ENCODE measurements at regions not wholly inside any gene's neighbourhood (a gene's known extent, or its start where the extent isn't known, plus 50 kb on each side); places are given as distances from the start of the nearest gene placed in this dataset.

DNA sequence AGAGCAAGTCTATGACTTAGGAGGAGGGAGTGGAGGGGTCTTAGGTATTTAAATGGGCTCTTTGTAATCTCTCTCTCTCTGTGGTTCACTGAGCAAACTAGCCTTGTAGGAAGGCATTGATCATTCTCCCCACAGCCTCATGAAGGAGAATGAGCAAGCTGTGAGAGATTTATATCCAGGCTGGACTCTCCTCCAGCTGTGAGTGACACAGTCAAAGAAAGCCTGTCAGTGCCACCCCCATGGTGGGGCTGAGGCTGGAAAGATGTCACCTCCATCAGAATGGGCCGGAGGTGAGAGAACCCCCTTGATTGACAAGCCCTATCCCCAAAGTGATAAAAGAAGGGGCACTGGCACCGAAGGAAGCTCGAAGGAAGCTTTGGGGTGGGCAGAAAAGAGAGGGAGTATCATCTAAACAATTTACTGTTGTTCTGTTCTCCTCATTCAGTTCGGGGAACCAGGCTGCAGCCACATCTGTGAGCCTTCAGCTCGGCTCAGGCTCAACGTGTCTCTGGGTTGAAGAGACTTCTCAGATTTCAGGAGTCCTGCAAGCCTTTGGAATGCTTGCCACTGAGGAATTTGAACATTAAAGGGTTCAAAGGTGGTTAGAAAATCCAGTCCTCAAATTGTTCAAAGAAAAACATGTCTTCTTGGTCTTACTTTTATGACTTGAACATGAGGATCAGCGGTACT, 538.2 kb upstream of the ZNF462 start:
- intact Hi-C loops (cut with DNase I), result no loop called here
- ATAC-seq (no peak), DNase-seq (ENCODE audit: missing footprints) (no peak)

DNA sequence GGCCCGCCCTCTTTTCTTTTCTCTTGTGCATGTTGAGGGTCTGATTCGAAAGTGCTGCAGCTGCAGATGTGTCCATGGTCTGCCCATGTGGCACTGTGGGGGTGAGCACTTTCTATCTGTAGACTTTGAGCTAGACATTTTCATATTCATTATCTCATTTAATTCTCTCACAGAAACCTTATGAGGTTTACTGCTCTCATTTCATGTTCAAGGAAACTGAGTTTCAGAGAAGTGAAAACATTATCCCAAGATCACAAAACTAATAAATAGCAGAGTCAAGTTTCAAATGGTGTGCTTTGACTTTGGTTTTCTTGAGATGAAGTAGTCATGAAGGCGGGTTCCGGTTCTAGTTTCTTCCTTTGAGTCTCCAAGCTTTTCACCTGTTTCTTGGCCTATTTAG, 536.5 kb upstream of the ZNF462 start:
- DNase-seq (ENCODE audit: missing footprints) (no peak), ATAC-seq (no peak)
- intact Hi-C loops (cut with DNase I), result no loop called here

DNA sequence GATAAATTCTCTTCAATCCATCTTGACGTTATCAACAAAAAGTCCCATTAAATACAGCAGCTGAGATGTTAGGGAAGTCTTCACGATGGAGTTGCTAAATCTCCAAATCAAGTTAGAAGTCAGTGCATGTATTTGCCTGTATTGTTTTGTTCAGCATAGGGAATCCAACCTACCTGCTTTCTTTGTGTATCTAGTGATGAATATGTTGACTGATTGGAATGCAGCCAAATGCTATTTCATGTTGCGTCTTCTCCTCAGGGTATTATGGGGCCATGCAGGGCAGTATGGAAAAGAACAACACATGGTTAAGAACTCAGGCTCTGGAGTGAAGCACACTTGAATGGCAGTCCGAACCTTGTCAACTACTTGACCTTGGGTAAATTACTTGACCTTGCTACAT, 529.5 kb upstream of the ZNF462 start:
- intact Hi-C loops (cut with DNase I), result no loop called here

DNA sequence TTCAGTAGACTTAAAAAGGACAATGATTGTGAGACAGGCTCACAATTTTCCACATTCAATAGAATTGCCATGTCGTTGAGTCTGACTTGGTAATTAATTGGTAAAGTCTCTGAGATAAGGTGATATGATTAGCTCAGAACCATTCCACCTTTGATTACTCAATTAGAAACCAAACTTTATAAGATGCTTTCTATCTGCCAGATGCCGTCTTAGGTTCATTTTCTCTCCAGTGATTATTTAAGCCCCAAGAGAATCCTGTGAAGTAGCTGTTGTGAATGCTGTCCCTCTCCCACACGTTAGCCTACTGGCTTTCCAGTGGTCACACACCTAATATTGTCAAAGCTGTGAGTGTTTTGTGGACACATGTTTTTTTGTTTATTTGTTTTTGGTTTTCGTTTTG, 528.9 kb upstream of the ZNF462 start:
- DNase-seq (ENCODE audit: missing footprints) (no peak), ATAC-seq (no peak)

More for the DNA sequence above, 529.5 kb upstream of the ZNF462 start:
- no peak for ATAC-seq
- no peak for DNase-seq (ENCODE audit: missing footprints)

DNA sequence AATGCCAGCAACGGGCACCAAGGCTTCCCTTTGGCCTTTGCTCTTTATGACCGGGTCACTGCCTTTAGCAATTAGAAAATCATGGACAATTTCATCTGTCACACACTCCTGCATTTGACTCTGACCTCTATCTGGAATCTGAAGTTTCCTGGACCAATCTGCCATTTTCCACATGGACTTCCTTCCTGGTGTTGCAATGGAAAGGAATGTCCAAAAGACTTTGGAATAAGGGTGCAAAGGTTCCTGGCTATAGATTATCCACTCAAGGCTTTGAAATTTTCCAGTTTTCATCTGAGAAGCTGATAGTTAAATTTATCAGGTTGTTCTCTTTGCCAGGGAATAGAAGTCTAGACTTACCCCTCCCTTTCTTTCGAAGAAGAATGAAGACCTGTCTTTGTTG, 523.1 kb upstream of the ZNF462 start:
- intact Hi-C loops (cut with DNase I), result no loop called here
- DNase-seq (ENCODE audit: missing footprints), result no peak
- ATAC-seq, result no peak

More for the DNA sequence above, 528.9 kb upstream of the ZNF462 start:
- intact Hi-C loops (cut with DNase I), result no loop called here

DNA sequence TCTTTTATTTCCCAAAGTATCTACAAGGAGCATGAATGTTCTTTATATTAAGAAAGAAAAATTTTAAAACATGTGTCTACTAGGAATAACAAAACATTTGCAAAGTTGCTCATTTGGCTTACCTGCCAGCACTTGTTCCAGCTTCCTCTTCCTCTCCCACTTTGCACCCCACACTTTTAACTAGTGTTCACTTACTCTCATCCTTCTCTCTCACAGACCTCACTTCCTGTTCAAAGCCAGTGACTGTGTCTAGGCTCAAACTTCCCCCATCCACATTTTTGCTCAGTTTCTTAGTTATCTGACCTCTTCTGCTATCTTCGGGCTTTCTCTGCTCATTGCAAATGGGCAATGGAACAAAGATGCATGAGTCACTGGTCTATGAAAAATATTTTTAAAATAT, 512.2 kb upstream of the ZNF462 start:
- intact Hi-C loops (cut with DNase I), result no loop called here
- no peak for DNase-seq (ENCODE audit: missing footprints)
- ATAC-seq, result no peak

DNA sequence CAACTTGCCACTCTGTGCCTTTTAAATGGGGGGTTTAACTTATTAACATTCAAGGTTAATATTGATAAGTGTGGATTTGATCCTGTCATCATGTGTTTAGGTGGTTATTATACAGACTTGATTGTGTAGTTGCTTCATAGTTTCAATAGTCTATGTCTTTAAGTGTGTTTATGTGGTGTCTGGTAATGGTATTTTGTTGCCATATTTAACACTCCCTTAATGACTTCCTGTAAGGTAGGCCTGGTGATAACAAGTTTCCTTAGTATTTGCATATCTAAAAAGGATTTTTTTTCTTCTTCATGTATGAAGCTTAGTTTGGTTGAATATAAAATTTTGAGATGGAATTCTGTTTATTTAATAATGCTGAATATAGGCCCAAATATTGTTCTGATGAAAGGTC, 506.0 kb upstream of the ZNF462 start:
- no peak for DNase-seq (ENCODE audit: missing footprints)
- intact Hi-C loops (cut with DNase I), result no loop called here
- ATAC-seq, result no peak

DNA sequence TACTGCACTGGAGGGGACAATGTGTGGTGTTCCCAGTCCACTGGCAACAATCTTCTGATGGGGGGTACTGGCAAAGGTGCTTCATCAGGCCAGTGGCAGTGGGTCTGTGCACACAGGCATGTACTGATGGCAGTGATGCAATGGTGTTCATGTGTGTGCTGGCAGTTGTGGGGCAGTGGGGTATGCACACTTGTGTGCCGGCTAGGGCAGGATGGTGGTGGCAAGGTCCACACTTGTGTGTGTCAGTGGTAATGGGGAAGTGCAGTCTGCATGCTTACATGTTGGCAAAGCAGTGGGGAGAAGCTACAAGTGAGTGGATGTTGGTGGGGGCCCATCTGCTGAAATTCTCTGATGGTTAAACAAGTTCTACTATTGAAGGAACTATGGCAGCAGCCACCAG, 504.6 kb upstream of the ZNF462 start:
- intact Hi-C loops (cut with DNase I), result no loop called here
- DNase-seq (ENCODE audit: missing footprints) (no peak), ATAC-seq (no peak)

DNA sequence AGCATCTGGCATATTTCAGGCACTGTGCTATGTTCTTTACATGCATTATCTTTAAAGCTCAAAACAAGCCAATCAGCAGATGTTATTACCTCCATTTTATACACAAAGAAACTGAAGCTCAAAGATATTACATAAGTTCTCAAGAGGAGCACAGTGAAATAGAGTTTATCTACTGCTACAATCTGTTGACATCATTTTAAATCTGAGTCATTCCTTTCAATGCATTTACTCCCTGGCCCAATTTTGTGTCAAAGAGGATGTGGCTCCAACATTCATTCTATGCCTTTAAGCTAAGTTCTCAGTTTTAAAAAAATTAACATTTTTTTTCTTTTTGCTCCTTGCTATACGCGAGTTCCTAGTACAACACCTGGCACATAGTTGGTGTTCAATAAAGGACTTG, 486.3 kb upstream of the ZNF462 start:
- intact Hi-C loops (cut with DNase I), result no loop called here
- ATAC-seq (no peak), DNase-seq (ENCODE audit: missing footprints) (no peak)

DNA sequence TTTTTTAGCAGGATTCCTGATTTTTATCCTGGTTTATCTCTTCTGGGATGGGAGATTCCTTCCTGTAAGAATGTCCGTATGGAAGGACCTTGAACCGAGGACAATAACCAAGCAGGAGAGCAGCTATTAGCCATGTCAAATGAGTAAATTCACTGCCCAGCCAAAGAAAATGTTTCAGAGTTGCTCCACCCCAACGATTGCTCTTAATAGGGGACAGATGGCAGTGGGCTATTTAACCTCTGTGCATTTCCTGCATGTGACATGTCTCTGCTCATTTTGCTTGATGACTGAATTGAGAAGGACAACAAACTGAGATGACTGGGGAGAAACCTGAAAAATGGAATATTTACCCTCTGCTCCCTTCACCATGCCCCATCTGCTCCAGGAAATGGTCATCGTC, 479.9 kb upstream of the ZNF462 start:
- ATAC-seq (no peak), DNase-seq (ENCODE audit: missing footprints) (no peak)
- intact Hi-C loops (cut with DNase I), result no loop called here

DNA sequence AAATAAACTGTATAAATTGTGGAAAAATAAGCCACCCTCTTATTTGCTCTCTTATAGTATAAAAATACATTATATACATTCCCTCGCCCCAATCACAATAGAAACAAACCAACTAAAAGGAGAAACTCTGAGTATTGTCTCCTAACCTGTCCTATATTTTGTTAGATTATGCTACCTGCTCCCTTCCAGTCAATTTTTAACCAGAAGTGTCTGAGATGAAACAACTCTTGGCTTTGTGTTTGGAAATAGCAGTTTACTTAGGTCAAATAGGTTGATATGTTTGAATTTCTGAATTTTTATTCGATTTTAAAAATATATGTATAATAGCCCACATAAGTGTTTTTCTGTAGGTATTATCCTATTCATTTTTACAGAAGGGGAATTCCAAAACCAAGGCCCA, 475.0 kb upstream of the ZNF462 start:
- intact Hi-C loops (cut with DNase I), result no loop called here
- no peak for DNase-seq (ENCODE audit: missing footprints)
- no peak for ATAC-seq

DNA sequence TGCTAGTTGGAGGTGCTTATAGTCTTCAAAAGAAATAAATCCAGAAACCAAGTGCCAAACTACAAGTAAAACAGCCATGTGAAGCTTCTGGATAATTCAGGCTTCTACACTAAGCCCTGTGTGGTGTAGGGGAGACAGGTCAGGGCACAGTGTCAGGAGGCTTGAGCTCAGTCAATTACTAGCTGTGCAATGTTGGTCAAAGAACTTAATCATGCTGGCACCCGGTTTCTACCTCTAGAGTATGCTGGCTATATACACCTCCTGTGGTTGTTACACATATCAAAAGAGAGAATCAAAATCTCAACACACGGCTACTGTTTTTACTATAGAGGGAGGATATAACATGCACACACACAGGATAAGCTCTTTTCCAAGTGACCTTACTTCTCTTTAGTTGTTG, 469.7 kb upstream of the ZNF462 start:
- DNase-seq (ENCODE audit: missing footprints) (no peak), ATAC-seq (no peak)
- intact Hi-C loops (cut with DNase I), result no loop called here

DNA sequence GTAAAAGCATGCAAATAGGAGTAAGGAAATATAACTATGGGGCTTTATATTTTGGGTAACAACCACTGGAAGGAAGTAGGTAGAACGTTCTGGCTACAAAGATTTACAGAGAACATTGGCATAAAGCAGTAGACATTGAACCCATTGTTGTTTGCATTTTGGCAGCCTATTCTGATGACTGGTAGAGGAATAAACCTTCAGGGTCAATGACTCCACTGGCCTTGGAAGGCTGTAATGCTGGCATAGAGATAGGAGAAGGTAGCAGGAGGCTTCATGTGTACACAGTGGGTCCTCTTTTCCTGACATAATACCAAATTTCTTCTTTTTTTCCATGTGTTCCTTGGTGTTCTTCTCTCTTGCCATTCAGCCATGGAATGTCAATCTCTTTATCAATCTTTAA, 462.8 kb upstream of the ZNF462 start:
- no peak for ATAC-seq
- DNase-seq (ENCODE audit: missing footprints), result no peak
- intact Hi-C loops (cut with DNase I), result no loop called here

DNA sequence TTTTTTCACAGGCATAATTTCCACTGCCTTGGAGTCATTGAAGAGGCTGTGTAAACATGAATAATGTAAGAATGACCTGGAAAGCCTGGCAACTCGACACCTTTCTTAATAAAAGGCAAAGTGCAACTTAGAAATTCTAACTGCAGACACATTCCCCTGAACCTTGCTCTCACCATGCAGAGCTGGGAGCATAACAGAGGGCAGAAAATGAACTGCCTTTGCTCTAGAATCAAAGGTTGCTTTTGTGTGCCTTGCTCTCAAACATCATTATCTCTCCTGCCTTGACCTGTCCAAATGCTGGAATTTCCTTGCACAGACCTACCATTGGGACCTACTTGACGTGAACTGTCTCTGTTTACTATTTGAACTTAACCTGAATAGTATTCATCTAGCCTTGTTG, 462.0 kb upstream of the ZNF462 start:
- ATAC-seq, result no peak
- intact Hi-C loops (cut with DNase I), result no loop called here

DNA sequence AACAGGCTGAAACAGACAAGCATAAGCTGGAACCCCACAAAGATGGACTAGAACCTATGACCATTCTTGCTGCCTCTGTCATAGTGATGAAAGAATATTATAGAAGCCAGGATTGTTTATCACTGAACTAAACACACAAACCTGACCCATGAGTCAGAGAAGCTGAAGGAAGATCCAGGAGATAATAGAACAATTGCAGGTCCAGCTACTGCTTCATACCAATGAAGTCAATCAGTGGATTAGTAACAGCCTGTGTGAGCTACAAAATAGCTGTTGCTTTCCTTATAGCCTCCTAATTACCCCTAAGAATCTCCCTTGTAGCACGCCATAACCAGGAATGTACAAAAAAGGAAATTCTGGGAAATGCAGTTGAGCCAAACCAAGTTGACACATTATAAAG, 459.9 kb upstream of the ZNF462 start:
- intact Hi-C loops (cut with DNase I), result no loop called here
- DNase-seq (ENCODE audit: missing footprints) (no peak), ATAC-seq (no peak)

More for the DNA sequence above, 462.0 kb upstream of the ZNF462 start:
- no peak for DNase-seq (ENCODE audit: missing footprints)

DNA sequence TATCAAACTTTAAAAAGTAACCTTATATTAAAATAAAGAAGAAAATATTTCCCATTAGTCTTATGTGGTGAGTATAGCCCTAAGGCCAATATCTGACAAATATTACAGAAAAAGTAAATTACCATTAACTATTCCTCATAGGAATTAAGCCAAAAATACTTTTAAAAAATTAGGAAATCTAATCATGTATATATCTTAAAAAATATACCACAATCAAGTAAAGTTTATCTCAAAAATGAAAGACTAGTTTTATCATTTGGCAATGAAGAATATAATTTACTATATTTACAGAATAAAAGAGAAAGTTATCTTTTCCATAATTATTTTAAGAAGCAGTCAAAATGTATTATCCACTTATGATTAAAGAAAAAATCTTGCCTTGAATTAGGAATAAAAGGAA, 458.8 kb upstream of the ZNF462 start:
- DNase-seq (ENCODE audit: missing footprints) (no peak), ATAC-seq (no peak)
- intact Hi-C loops (cut with DNase I), result no loop called here

DNA sequence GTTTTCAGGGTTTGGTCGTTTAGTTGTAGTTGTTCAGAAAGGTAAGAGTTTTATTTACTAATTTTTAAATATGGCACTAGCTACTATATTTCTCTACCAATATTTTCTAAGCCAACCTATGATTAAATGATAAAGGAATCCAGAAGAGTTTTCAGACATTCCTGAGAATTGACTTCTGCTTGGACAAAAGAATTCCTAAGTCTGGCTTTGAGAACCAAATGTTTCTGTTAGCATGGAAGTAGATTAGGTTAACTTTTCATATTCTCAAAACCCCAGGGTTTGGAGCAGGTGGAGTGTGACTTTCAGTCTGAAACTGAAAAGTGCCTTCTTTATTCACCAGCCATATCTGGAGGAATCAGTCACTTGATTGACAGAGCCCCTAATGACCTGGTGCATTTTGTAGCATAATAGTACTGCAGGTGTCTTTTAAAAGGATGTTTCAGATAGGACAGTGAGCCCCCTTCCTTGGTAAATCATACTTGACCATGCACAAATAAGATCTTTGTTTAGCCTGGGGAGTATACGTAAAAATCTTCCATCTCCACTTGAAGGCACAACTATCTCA, 457.0 kb upstream of the ZNF462 start:
- intact Hi-C loops (cut with DNase I), result no loop called here
- DNase-seq (ENCODE audit: missing footprints) (no peak), ATAC-seq (no peak)

DNA sequence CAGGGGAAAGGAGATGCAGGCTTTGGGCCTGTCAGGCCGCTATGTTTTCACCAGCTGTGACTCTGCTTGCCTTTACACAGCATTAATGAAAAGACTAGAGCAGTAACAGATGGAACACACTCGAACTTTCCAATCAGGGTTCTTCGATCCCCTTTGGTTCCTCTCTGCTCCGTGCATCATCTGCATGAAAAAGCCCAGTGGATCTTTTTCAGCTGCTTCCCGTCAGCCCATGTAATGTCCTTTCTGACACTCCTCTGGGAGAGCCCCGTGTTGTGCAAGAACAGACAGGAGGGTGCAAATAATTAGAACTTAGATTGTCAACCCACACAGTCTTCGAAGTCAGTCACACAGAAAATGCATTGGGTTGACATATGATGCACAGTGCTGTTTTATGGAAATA, 448.9 kb upstream of the ZNF462 start:
- DNase-seq (ENCODE audit: missing footprints), result no peak
- no peak for ATAC-seq
- intact Hi-C loops (cut with DNase I), result no loop called here

DNA sequence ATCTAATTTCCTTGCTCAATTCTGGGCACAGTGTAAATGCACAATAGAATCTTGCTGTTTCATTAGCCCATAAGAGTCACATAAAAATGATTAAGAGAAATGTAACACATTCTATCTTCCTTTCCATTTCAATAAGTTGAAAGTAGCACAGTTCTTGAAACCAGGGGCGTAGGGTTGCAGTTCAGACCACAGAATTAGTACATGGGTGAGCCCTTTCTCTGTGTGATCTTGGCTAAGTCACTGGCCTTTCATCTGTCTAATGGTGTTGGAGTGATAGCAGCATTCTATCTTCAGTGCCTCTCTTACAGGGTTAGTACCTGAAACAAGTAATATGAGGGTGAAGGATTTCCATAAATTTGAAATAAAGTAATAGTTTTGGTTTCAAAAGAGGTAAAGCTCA, 445.3 kb upstream of the ZNF462 start:
- DNase-seq (ENCODE audit: missing footprints) (no peak), ATAC-seq (no peak)

DNA sequence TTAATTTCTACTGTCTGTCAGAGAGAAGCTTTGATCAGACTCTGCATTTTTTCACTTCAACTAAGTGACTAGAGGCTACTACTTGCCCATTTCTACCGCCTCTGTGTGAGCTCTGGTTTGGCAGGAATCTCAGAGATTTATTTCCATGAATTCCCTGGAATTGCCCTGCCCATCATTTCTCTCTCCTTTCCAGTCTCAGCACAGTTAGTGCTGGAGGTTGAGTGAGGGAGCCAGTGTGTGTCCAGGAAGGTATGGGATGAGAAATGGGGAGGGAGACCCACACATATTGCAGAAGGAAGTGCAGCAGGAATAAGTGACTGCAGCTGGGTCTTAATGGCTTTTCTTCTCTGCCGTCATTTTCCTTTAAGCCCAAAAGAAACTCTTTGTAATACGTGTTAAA, 443.1 kb upstream of the ZNF462 start:
- ATAC-seq (no peak), DNase-seq (ENCODE audit: missing footprints) (no peak)
- intact Hi-C loops (cut with DNase I), result no loop called here

More for the DNA sequence above, 445.3 kb upstream of the ZNF462 start:
- intact Hi-C loops (cut with DNase I), result no loop called here

DNA sequence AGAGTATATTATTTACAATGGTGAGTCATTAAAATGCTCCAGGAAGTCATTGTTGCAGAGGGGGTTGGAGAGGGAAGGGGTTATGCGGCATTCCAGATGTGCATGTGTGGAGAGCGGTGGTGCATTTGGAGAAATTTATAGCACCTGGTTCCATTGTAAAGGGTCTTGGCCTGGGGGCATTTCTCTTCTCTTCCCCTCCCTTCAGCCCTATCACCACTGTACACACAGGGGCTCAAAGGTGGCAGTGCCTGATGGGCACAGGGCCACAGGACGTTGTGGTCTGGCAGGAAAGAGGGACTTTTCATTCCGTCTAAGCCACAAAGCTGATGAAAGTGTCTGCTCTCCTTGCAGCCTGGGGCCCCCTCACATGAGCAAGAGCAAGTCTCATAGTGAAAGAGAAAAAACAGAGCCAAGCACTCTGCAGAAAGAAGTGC, 442.4 kb upstream of the ZNF462 start:
- no peak for DNase-seq (ENCODE audit: missing footprints)
- ATAC-seq, result no peak
- intact Hi-C loops (cut with DNase I), result no loop called here

Measured in Right ventricle myocardium inferior (tissue), 1 donor.